GM12865 (cell line): ENCODE measurements at regions not wholly inside any gene's neighbourhood (a gene's known extent, or its start where the extent isn't known, plus 50 kb on each side); places are given as distances from the start of the nearest gene placed in this dataset.
"Not testable (repeated sequence)": the region's sequence is repeated elsewhere in the genome, so short reads cannot be mapped to it uniquely, and the experiment has no call there.

Experiments used
- DNase-seq: peaks from one replicate; pipeline ENCODE4 v3.0.0; 2010; ENCODE audit warnings: low read depth
- H3K4me3 ChIP-seq: 2 replicates; pipeline ENCODE4 v1.5.1; 2011; ENCODE audit warnings: mild to moderate bottlenecking, low read depth, low read length, control low read depth
- TF ChIP-seq, protein P1 (sequence below): IDR thresholded peaks from 2 replicates; pipeline ENCODE4 v1.5.1; 2011; ENCODE audit warnings: low read length, control low read depth, low read depth, inconsistent platforms; ENCODE audit not compliant: insufficient read depth; ENCODE audit errors: missing control alignments

DNA sequence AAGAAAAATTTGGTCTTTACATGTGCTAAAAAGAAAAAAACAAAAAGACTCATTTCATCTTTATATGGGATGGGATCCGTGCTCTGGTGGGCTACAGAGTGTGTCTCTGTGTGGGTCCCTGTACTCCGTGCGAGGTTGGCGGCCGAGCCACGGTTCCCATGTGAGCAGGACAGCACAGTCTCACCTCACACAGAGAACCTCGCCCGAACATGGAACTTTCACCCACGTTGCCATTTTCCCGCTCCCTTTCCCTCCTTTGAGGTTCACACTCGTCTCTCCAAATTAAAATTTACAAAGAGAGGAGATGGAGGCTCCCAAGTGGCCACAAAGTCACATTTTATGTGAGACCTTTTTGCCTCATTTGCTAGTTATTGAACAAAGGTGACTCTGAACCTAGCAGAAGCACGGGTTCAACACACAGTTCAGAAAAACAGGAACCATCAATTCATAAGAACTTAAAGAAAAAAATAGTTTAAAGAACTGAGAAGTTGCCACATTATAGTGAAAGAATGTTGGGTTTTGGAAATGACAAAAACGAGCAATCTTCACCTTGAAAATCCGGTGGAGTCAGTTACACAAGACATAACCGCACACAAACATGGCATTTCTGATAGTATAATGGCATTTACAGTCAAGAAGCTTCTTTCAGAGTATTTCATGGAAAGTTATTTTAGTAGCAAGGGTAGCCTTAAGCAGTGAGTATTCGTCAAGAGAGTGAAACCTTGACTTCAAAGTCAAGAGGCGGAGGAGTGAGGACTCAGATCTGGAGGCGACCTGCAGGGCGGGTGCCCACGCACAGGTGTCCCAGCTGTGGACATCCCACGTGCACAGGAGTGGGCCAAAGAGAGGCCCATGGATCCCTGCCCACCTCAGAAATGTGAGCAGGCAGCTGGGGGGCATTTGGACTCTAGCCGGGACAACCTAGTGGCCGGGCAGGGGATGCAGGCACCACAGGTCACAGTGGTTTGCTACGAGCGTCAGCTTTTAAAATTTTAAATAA, 277.2 kb upstream of the PLGLB2 start:
- H3K4me3 ChIP-seq: peak overlapping the region; percentile 10; the same call in 1 of the 2 replicates
- TF ChIP-seq, protein P1, sequence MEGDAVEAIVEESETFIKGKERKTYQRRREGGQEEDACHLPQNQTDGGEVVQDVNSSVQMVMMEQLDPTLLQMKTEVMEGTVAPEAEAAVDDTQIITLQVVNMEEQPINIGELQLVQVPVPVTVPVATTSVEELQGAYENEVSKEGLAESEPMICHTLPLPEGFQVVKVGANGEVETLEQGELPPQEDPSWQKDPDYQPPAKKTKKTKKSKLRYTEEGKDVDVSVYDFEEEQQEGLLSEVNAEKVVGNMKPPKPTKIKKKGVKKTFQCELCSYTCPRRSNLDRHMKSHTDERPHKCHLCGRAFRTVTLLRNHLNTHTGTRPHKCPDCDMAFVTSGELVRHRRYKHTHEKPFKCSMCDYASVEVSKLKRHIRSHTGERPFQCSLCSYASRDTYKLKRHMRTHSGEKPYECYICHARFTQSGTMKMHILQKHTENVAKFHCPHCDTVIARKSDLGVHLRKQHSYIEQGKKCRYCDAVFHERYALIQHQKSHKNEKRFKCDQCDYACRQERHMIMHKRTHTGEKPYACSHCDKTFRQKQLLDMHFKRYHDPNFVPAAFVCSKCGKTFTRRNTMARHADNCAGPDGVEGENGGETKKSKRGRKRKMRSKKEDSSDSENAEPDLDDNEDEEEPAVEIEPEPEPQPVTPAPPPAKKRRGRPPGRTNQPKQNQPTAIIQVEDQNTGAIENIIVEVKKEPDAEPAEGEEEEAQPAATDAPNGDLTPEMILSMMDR: peak; percentile 0
- peak; percentile 46 for DNase-seq

DNA sequence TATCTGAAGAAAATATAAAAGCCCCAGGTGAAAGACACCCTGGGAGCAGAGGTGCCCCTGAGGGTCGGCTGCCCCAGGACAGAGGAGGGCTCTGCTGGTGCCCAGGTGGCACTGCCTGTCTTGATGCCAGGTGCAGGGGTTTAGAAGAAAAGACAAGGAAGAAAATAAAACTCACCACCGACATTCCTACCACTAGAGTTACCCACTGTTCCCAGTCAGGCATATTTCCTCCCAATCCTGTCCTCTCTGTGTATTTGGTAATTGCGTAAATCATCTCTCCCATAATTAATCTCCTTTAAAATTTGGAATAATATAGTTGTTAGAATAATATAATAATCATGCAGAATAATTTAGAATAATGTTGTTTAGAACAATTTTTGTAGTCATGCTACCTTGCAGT, 276.4 kb upstream of the PLGLB2 start:
- not testable (repeated sequence) for DNase-seq, H3K4me3 ChIP-seq

DNA sequence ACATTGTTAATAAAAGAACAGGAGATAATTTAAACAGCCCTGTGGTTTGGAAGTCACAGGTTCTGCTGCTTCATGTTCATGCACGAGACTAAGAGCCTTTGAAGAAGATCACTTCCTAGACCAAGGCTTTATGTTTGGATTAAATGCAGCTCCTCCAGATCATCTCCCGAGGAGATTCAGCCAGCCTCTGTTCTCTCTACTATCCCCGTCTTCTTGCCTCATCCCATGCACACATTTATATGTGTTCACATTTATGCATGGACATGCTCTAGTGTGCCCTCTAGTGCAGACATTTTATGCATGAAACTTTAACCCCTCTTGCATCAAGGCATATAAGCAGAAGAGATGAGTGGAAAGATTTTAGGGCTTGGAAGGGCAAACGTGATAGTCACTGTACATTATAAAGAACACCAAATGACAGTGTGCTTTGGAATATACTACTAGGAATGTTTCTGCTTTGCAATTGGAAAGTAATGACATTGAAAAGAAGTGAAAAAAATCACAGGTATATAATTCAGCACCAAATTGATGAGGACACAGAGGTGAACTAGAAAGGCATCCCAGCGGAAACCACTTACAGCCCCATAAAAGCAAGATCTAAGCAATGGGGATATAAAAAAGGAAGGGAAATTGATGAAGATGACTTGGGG, 271.5 kb upstream of the PLGLB2 start:
- H3K4me3 ChIP-seq, DNase-seq: not testable (repeated sequence)

DNA sequence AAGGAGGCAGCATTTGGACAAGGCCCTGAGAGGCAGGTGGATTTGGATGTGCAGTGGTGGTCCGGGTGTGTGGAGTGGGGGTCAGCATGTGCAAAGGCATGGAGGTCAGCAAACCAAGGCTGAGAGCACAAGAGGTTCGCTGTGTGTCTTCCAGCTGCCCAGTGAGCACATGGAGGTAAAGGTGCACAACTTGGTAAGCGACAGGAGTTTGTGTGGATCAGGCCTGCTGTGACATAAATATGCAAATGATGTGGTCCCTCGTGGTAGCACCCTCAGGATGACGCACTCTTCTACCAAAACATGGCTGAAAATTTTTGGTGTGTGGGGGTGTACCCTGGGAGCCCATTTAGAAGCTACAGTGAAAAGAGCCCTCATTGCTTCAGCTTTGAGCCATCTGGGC, 271.0 kb upstream of the PLGLB2 start:
- DNase-seq, H3K4me3 ChIP-seq: not testable (repeated sequence)

DNA sequence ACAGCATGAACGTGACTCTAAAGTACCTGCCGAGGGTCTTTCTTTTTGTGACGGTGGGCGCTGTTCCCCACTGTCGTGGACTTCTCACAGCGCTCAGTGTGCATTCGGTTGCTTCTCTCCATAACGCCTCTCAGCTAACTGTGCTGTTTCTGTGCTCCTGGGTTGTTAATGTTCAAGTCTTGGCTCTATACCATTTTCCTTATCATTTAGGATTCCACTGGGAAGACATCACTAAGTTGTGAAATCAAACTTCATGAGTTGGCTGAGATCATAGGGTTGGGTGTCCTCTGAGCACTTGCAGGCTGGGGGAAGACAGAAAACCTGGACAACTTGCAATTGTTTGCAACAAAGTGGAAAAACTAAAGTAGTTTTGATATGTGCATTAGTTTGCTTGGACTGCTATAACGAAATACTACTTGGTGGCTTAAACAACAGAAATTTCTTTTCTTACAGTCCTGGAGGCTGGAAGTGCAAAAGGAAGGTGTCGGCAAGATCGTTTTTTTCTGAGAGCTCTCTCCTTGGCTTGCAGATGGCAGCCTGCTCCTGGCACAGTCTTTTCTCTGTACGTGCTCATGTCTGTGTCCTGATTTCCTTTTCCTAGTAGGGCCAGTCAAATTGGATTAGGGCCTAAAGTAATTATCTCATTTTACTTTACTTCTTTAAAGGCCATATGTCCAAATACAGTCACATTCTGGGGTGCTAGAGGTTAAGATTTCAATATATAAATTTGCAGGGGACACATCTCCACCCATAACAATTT, 270.0 kb upstream of the PLGLB2 start:
- not testable (repeated sequence) for H3K4me3 ChIP-seq, DNase-seq

DNA sequence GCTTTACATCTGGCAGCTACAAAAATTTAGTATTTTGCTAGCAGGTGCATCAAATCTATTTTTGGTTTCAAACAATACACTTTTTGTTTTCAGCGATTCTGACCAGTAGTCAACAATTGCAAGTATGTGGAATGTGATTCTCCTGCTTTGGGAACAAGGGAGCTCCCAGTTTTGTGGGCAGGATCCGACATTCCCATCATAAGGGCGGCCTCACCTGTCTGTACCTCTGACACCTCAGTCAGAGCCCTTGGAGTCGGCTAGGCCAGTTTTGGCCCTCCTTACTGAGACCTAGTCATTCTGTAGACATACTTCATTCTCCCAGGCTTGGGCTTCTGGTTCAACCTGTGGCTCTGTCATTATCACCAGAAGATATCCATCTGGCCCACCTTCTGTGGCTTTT, 269.0 kb upstream of the PLGLB2 start:
- not testable (repeated sequence) for DNase-seq, H3K4me3 ChIP-seq

DNA sequence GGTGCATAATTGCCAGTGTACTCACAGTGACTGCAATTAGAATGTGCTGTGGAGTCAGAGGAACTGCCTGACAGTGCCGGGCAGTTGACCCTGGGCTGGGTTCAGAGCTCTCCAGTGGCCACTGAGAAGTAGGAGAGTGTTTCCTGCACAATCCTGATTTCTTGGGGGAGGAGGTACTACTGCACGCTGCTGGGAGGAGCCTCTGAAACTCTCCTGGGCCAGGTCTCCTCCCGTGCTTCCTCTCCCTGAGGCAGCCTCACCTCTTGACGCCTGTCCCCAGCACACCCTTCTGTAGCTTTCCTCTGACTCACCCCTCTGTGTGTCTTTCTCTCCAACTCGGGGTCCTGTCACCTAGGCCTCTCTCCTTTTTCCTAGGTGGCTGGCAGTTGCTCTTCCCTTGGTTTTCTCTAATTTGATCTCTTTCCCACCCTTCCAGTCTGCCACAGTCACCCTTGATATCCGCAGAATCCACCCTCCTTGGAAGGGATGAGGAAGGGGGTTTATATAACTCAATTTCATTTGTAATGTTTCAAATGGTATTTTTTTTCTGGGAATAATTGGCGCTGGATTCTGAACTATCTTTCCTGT, 264.7 kb upstream of the PLGLB2 start:
- not testable (repeated sequence) for DNase-seq, H3K4me3 ChIP-seq

DNA sequence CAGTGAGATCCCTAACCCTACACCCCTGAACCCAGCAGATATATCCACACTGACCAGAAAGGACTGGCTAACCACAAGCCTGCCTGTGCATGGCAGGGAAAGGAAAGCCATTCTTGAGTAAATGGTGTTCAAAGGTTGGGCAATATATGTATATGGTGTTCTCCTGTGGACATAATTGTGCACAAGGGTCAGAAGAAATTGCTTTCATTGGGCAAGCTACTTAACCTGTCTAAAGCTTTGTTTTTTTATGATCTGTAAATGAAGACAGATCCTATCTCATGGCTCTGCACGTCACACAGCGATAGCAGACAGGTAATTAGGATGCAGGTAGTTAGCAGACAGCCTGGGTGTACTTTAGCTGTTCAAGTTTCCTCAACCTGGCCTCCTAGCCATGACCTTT, 263.5 kb upstream of the PLGLB2 start:
- not testable (repeated sequence) for H3K4me3 ChIP-seq, DNase-seq

DNA sequence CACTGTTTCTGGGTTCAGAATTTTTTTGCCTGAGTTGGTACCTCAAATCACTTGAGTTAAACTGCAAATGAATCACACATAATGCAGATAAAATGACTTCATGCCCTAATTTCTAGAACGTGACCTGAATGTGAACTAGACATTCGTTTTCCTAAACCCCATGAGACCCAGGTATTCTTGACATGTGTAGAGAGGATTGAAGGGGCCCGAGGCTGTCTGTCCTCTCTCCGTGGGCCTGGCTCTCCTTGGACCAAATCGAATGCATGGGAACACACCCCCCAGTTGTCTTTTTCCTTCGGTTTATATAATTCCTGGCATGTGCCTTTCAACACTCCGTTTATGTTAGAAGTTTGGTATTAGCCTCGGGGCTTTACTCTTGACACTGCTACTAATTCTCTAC, 262.4 kb upstream of the PLGLB2 start:
- H3K4me3 ChIP-seq, DNase-seq: not testable (repeated sequence)

DNA sequence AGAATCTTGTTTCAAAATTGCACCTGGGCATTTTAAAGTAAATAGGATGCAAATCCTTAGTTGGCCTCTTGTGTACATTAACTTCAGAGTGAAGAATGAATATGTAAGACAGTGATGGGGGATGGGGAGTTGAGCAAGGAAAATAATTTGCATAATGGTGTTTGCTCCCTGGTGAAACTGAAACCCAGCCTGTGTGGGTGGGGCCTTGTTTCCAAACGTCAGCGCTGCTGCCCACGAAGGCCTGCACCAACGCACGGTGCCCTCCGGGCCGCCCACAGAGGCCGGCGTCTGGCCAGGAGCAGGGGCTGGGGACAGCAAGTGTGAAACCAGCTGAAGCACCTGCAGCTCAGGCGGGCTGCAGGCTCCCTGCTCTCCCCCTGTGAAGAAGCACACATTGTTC, 262.0 kb upstream of the PLGLB2 start:
- DNase-seq, H3K4me3 ChIP-seq: not testable (repeated sequence)

DNA sequence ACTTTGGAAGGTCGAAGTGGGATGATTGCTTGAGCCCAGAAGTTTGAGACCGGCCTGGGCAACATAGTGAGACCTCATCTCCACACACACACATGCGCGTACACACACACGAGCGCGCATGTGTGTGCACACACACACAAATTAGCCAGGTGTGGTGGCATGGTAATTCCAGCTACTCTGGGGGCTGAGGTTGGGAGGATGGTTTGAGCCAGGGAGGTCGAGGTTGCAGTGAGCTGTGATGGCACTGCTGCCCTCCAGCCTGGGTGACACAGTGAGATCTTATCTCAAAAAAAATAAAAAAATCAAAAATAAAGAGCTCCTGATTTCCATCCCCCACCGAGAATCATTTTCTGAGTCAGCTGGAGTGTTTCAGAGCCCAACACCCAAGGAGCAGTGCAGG, 261.5 kb upstream of the PLGLB2 start:
- H3K4me3 ChIP-seq, DNase-seq: not testable (repeated sequence)

DNA sequence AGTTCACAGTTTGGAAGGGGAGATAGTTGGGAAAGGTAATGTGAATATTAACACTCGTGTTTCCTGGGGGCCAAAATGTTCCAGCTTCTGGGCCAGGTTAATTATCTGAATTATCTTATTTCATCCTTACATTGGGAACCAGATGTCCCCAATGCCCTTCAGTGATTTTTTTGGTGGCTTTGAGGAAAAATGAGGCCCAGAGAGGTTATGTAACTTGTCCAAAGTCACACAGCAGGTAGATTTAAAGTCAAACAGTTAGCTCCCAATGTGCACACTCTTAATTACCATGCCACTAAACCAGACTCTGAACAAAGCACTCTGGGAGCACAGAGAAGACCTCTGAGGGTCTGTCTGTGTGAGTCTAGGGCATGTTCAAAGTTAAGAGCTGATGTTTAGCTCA, 259.9 kb upstream of the PLGLB2 start:
- not testable (repeated sequence) for H3K4me3 ChIP-seq, DNase-seq

DNA sequence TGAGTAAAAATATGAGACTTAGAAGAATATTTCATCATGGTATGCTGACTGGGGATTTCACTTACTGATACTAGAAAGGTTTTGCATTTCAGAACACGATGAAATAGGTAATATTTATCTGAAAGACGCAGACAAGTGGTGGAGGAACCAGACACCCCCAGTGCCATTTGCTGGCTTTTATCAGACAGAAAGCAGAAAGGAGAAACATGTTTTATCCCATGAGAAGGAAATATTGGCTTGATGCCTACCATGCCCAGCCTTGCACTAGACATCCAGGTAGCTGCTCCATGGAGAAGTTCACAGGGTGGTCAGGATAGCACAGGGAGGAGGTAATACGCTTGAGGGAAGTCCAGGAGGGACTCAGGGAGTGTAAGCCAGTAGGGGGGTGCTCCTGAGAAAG, 258.9 kb upstream of the PLGLB2 start:
- not testable (repeated sequence) for H3K4me3 ChIP-seq, DNase-seq

DNA sequence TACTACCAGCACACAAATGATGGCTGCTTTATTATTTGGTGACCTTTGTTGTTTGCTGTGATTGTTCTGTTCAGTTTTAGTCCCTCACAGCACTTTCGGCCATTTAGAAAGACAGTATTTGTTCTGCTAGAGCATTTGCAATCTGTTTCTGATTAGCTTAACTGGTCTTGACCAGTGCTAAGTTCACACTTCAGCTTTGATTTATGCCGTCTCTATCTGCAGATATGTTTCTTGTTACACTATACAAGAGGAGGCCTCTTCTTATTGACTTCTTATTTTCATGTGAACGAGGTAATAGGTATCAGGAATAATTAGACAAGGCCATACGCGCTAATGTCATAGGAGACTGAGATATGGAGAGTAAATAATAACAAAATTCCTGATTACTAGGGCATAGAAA, 253.0 kb upstream of the PLGLB2 start:
- not testable (repeated sequence) for DNase-seq, H3K4me3 ChIP-seq

DNA sequence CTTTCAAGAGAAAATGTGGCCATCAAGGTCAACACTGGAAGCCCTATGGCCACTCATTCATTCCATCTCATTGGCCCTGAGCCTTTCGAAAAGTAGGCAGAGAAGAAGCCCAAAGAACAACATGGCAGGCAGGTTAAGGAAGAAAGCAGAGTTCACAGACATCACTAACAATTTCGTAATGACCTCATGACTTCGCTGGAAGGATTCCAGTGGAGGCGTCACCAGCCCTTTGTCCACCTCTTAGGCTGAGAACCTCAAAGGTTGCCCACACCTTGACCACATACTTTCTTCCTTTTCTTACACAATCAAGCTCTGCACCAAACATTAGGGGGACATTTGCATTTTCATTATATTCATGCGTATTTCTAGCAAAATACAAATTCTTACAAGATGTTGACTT, 252.4 kb upstream of the PLGLB2 start:
- DNase-seq, H3K4me3 ChIP-seq: not testable (repeated sequence)

DNA sequence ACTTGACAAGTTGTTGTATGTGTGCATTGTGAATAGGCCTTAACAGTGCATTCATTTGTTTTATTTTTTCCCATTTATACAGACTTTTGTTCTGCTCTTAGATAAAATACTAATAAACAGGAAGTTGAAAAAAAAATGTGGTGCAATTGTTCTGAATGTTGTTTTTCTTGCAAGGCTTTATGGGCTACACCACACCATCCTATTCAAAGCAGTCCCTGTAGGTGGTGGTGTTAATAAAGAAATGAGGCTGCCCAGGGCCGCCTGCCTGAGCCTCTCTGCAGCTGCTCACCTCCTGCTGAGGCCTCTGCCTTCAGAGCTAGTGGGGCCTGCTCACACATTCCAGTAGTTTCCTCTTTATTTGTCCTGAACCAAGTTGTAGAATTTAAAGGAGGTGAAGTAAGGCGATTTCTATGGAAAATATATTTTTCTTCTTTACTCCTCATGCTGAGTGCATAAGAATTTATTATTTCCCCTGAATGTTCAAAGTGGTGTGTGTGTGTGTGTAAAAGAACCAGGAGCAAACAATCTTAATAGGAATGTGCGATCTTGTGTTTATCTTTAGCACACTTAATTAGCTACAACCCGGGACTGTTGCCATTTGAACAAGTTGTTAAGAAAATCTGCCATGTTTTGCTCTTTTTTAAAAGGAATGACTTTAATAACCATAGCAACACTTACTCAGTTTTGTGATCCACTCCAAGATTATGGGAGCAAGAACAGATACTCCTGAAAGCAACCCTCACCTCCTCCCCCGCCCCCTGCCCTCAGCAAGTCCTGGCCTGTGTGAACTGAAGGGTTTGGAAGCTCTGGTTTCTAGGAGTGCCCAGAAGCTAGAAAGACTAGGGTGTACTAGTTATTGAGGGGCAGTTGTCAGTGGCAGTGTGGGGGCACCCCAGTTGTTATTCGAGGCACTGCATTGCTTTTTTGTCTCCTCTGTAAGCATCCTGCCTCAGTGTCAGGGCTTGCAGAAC, 251.6 kb upstream of the PLGLB2 start:
- not testable (repeated sequence) for H3K4me3 ChIP-seq
- peak; percentile 46 for DNase-seq
